HG02885 (cell line): ENCODE measurements at regions not wholly inside any gene's neighbourhood (a gene's known extent, or its start where the extent isn't known, plus 50 kb on each side); places are given as distances from the start of the nearest gene placed in this dataset.
"Not testable (repeated sequence)": the region's sequence is repeated elsewhere in the genome, so short reads cannot be mapped to it uniquely, and the experiment has no call there.

Experiments used
- ATAC-seq: cut with Tn5 transposase; IDR thresholded peaks from one replicate; pipeline ENCODE4 v1.9.1; 2021; ENCODE audit warnings: mild to moderate bottlenecking; ENCODE audit not compliant: unreplicated experiment, poor library complexity

DNA sequence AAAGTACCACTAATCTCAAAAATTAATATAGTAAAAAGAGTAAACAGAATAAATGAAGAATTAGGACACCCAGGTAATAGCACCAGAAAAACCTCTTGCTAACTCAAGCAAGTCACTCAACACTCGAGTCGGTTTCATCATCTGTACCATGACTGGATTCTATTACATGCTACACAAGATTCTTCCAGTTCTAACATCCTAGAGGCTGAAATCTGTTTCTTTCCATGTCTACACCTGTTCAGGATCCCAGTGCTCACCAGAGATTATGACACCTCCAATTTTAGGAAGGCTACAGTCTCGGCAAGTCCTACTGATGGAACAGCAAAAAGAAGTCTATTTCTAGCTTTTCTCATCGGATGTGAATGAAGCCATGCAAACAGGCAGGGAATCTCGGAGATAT is 95.3 kb upstream of the ANK3 start:
- ATAC-seq: no peak

GRCh38 chr10:60480865-60481563 is 91.3 kb upstream of the ANK3 start:
- no peak for ATAC-seq

DNA sequence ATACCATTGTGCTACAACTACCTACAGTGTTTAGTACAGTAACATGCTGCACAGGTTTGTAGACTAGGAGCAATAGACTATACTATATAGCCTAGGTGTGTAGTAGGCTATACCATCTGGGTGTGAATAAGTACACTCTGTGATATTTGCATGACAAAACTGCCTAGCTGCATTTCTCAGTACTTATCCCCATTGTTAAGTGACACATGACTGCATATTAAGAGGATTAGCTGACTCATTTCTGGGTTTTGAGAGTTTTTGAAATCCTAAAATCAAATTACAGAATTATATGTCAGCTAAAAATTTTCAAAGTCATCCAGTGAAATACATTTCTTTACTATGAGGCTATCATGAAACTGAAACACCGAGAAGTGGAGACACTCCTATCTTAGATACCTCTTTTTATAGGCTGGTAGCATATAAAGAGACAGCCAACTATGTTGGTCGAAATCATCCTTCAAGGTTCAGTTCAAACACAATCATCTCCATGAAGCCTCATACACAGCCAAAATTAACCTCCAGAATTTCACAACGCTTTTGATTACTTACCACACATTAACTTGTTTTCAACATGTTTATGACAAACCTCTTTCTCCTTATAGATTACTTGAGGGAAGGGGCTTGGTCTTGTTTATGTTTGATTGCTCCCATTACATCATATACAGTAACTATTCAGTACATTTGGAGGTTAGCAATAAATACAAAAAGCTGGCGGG is 89.8 kb upstream of the ANK3 start:
- ATAC-seq: no peak

DNA sequence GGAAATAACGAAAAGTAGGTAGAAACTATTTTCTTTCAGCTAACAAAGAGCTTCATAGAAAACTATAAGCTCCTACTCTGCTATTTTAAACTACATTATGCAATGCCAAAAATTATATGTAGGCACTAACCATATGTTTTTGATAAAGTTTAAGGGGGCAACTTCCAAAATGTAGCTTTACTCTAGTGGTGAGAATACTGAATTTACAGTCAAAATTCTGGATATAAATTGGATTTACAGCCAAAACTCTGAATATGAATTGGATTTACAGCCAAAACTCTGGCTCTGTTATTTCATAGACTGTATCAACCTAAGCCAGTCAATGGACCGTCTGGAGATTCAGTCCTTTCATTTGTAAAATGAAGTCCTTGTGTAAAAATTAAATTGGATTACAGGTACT is 86.8 kb upstream of the ANK3 start:
- ATAC-seq: no peak

GRCh38 chr10:60473557-60473956 is 83.9 kb upstream of the ANK3 start:
- ATAC-seq: no peak

DNA sequence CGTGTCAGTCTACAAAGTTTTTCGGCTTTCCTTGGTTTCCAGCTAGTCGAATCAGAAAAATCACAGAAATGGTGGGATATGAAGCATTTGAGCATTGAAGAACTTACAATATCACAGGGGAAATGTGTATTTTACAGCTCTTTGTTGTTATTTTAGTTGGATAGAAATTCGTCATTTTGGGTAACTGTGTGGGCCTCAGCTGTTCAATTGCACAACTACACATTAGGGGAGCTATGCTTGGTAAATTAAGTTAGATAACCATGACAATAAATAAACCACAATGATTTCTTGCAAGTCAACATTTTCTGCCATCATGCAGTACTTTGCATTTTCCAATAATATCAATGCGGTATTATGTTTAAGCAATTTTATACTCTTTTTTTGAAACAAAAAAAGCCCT is 80.4 kb upstream of the ANK3 start:
- no peak for ATAC-seq

DNA sequence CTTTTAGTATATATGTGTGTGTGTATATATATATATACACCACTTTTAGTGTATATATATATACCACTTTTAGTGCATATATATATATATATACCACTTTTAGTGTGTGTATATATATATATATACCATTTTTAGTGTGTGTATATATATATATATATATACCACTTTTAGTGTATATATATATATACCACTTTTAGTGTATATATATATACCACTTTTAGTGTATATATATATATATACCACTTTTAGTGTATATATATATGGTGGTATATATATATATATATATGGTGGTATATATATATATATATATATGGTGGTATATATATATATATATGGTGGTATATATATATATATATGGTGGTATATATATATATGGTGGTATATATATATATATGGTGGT is 79.5 kb upstream of the ANK3 start:
- not testable (repeated sequence) for ATAC-seq

DNA sequence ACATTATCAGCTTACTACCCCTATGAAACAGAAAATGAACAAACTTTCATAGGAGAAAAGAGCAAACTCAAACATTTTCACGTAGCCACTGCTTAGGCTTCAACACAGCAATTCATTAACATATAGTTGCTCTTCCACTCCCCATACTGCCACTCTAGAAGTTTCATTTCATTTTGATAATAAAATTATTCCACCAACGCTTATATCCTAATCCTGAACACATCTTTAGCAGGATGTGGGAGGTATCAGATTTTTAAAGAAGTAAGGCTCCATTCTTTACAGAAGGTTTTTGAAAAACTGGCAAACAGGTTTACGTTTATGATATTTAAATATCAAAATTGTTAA is 77.5 kb upstream of the ANK3 start:
- ATAC-seq: no peak

- ATAC-seq: no peak
These were observed 76.9 kb upstream of the ANK3 start for GRCh38 chr10:60466267-60467201.

DNA sequence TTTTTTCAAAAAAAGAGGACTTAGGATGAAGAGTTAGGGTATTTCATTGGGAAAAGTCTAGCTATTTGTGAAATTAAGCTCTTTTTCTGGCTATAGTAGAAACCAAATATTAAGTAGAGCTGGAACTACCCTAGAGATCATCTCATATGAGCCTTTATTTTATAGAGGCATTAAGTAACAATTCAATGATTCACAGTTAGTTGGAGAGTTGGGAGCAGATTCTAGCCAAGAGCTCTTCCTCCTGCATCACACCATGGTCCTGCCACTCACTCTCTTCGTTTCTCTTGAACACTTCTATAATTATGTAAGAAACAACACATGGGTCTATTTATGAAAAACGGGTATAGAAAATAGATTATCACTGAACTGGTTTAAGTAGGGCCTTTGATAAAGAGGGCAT is 76.1 kb upstream of the ANK3 start:
- no peak for ATAC-seq

DNA sequence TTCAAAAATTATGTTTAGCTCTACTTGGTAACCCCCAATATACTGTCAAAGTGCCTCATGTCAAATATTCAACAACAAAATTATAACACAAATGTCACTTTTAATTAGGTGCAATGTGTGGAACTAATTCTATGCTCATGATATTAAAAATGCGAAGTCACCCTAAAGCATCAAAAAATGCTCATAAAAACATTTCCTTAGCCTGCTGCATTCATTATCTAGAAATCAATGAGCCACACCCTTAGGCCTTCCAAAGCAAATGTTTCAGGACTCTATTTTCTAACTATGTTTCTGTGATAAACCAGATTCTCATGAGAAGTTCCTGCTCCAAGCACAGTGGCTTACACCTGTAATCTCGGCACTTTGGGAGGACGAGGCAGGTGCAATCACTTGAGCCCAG is 75.0 kb upstream of the ANK3 start:
- no peak for ATAC-seq

DNA sequence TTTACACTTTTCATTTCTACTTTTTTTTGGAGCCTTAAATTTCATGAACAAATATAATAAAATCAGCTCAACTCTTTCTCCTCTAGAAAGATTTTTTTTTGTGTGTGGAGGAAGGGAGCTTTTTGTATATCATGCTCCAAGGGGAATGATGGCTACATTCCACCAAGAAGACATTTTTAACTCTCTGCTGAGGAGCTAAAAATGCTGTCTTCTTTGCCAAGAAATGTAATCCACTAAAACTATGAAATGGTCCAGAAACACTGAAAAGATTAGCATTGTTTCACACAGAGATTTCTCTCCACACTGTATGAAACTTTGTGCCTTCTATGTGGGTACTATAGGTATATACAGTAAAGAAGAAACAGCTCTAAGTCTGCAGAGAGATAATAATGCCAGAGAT is 74.1 kb upstream of the ANK3 start:
- no peak for ATAC-seq

- no peak for ATAC-seq
These were observed 72.0 kb upstream of the ANK3 start for GRCh38 chr10:60461688-60462087.

DNA sequence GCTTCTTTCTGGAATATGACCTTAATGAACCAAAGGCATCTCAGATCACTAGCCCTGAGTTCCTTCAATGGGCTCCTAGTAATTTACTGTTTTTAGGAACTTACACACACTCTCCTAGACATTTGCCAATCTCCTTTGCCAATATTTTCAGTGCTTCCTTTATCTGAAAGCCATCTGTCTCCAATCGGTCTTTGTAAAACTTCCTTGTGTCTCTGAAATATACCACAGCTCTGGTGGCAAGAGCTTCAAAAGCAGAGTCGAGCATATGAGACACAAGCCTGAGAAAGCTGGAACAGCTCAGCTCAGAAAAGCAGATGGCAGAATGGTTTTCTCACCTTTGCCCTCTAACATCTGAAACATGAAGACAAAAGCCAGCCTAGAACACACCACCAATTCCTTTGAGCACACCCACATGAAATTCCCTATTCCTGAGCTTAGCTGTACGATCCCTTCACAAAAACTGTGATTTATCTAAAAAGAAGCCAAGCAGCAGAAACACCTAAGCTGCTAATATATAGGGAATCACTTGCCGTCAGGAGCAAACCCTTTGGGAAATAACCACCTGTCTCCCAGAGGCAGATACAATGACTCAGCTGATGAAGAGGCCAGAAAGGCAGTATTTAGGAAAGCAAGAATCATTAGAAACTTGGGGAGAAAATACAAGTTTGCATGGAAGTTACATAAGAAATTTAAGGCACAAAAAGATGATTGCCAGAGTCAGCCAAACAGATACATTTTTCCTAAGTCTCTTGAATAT is 70.2 kb upstream of the ANK3 start:
- ATAC-seq: no peak

- ATAC-seq: no peak
These were observed 66.4 kb upstream of the ANK3 start for GRCh38 chr10:60456053-60456452.

DNA sequence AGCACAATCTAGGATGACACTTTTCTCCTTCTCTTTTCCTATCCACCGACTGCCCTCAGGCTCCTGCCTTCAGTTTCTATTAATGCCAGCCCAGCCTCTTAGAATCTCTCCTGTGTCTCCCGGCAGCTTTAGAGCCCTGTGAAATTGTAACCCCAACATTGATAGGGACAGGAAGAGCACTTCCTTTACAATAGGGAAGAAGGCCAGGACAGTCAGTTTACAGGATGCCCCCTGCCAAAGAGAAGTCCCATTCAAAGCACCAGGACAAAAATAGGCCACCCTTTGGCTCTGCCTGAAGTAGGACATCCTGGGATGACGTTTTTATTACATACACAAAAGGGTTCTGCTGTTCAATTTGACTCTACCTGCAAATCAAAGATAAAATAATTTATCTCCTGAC is 64.7 kb upstream of the ANK3 start:
- no peak for ATAC-seq

- no peak for ATAC-seq
These were observed 63.4 kb upstream of the ANK3 start for GRCh38 chr10:60453036-60453435.

DNA sequence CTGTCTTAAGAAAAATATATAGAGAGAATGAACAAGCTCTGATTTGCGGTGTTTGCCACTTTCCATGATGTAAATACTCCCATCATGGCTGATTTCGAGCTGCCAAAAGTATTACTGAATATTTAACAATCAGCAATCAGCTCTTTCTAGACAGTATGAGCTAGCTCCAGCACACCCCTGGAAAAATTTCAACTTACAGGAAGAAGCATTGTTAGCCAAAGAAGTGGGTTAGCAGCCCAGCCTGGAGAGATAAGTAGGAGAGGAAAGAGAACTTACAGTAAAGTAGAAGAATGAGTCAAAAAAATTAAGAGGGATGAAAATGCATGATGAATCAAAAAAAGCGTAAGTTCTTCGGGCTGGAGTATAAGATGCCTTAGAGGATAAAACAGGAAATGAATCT is 60.6 kb upstream of the ANK3 start:
- no peak for ATAC-seq

DNA sequence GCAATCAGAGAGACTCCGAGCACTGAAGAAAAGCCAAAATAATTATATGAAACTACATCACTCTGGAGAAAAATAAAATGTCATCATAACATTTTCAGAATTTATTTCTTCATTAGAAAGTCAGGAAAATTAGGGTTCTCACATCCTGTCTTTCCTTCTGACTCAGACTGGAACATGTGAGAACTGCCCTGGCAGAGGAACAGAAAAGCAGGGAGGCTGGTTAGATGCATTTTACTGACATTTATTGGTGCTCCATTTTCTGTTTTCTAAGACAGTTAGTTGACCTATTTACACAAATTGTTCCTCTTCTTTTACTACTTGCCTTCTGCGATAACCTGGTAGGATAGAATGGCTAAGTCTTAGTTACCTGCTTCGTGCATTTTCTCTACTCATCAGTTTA is 58.6 kb upstream of the ANK3 start:
- ATAC-seq: no peak

DNA sequence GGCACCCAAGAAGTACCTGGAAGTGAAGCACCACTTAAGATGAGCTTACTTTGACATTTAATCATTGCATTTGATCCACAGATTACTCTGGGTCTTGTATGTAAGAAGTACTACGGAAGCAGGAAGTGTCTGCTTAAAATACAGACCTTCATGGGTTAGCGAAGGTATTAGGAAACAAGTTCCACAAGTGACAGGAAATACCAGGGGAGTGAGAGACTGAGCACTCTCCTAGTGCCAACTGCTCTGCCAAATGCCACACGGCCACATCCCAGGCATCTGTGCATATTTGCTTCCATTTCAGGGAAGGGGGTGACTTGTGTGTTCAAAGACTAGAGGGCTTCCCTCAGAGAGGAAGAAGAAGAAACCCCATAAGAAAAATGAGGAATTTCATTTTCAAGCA is 57.2 kb upstream of the ANK3 start:
- no peak for ATAC-seq
